Ascending aorta (tissue), 2 donors: ENCODE measurements at regions not wholly inside any gene's neighbourhood (a gene's known extent, or its start where the extent isn't known, plus 50 kb on each side); places are given as distances from the start of the nearest gene placed in this dataset.

Experiments used
- DNase-seq, 2 donors: peaks; one replicate each; pipeline ENCODE4 v3.0.0-alpha.2; 2019; ENCODE audit warnings: low spot score in 2 of 2
- H3K27ac ChIP-seq, 2 donors: fragments of 200-600 bp; sonication (generic); one replicate each; pipeline ENCODE4 v1.5.1; 2016 to 2017; ENCODE audit warnings: mild to moderate bottlenecking in 1 of 2
- H3K27me3 ChIP-seq: fragments of 200-600 bp; sonication (generic); one replicate; pipeline ENCODE4 v1.5.1; 2017
- H3K36me3 ChIP-seq, 2 donors: fragments of 200-600 bp; sonication (generic); one replicate each; pipeline ENCODE4 v1.5.1; 2016
- H3K4me1 ChIP-seq, 2 donors: fragments of 200-600 bp; sonication (generic); one replicate each; pipeline ENCODE4 v1.5.1; 2016 to 2017; ENCODE audit warnings: mild to moderate bottlenecking in 1 of 2
- H3K4me3 ChIP-seq, 2 donors: fragments of 200-600 bp; sonication (generic); one replicate each; pipeline ENCODE4 v1.5.1; 2016 to 2017; ENCODE audit warnings: mild to moderate bottlenecking in 1 of 2
- H3K9me3 ChIP-seq, 2 donors: fragments of 200-600 bp; sonication (generic); one replicate each; pipeline ENCODE4 v1.5.1; 2016
- CTCF ChIP-seq, 3 experiments: fragments of 200-600 bp in 2 of 3; fragments of 450-650 bp in 1 of 3; sonication (generic) in 2 of 3; IDR thresholded peaks; one replicate each; pipeline ENCODE4 v1.5.1; 2016 to 2019; ENCODE audit warnings: antibody characterized with exemption in 3 of 3, mild to moderate bottlenecking in 1 of 3, moderate library complexity in 1 of 3
- intact Hi-C: fragments of 100-400 bp; cut with DNase I; formaldehyde crosslinking; loops from one replicate; pipeline ENCODE4 v1.15.1; 2023

GRCh38 chr10:120799849-120800248 lies 51.3 kb upstream of the WDR11 start:
- intact Hi-C loops: no loop called here
- no peaks in the 10 kb centered on the region for H3K9me3 ChIP-seq
- H3K27me3 ChIP-seq: no peaks in the 10 kb centered on the region
- TF ChIP-seq CTCF (IDR thresholded peaks at IDR 0.05): no peak
- H3K4me1 ChIP-seq: no peaks in the 10 kb centered on the region
- no peak for DNase-seq
- H3K4me3 ChIP-seq: no peak overlapping the region
- no peak overlapping the region for H3K27ac ChIP-seq
- H3K36me3 ChIP-seq: no peaks in the 10 kb centered on the region

- no peak for TF ChIP-seq CTCF (IDR thresholded peaks at IDR 0.05)
- intact Hi-C loops: no loop called here
These were observed 50.4 kb upstream of the WDR11 start for GRCh38 chr10:120800528-120801323.

More at GRCh38 chr10:120800528-120801323, 50.4 kb upstream of the WDR11 start:
- Histone ChIP-seq H3K4me3 (no peak overlapping the region), H3K9me3 (no peaks in the 10 kb centered on the region), H3K27me3 (no peaks in the 10 kb centered on the region), H3K27ac (no peak overlapping the region), H3K4me1 (no peaks in the 10 kb centered on the region), H3K36me3 (no peaks in the 10 kb centered on the region)
- DNase-seq: no peak
